ENCODE measurements at regions not wholly inside any gene's neighbourhood (a gene's known extent, or its start where the extent isn't known, plus 50 kb on each side); places are given as distances from the start of the nearest gene placed in this dataset.
A peak's percentile ranks its signal among the peaks of the same experiment; 100 is the strongest.

GRCh38 chr7:36029853-36030515 is 123.1 kb upstream of the EEPD1 start:
- DNase-seq (ENCODE audit: low read depth in 4 of 4, low spot score in 3 of 4) = no peak

- DNase-seq (ENCODE audit: low read depth in 4 of 4, low spot score in 3 of 4) = no peak
These were observed 120.7 kb upstream of the EEPD1 start for GRCh38 chr7:36032361-36032818.

- no peak for DNase-seq (ENCODE audit: low read depth in 4 of 4, low spot score in 3 of 4)
These were observed 119.0 kb upstream of the EEPD1 start for GRCh38 chr7:36034020-36034419.

GRCh38 chr7:36035186-36035585 is 117.9 kb upstream of the EEPD1 start:
- DNase-seq (ENCODE audit: low read depth in 4 of 4, low spot score in 3 of 4) = no peak

GRCh38 chr7:36036590-36036989 is 116.5 kb upstream of the EEPD1 start:
- no peak for DNase-seq (ENCODE audit: low read depth in 4 of 4, low spot score in 3 of 4)

GRCh38 chr7:36037121-36037662 is 115.9 kb upstream of the EEPD1 start:
- peak; percentile 48 to 72 (median 68) for DNase-seq (ENCODE audit: low read depth in 4 of 4, low spot score in 3 of 4)

- no peak for DNase-seq (ENCODE audit: low read depth in 4 of 4, low spot score in 3 of 4)
These were observed 114.9 kb upstream of the EEPD1 start for GRCh38 chr7:36038063-36038721.

- DNase-seq (ENCODE audit: low read depth in 4 of 4, low spot score in 3 of 4) = no peak
These were observed 113.8 kb upstream of the EEPD1 start for GRCh38 chr7:36039243-36039642.

- DNase-seq (ENCODE audit: low read depth in 4 of 4, low spot score in 3 of 4) = no peak
These were observed 113.4 kb upstream of the EEPD1 start for GRCh38 chr7:36039671-36040070.

GRCh38 chr7:36040679-36041078 is 112.4 kb upstream of the EEPD1 start:
- DNase-seq (ENCODE audit: low read depth in 4 of 4, low spot score in 3 of 4) = no peak

- DNase-seq (ENCODE audit: low read depth in 4 of 4, low spot score in 3 of 4) = no peak
These were observed 108.8 kb upstream of the EEPD1 start for GRCh38 chr7:36044101-36044892.

- DNase-seq (ENCODE audit: low read depth in 4 of 4, low spot score in 3 of 4) = no peak
These were observed 107.7 kb upstream of the EEPD1 start for GRCh38 chr7:36045326-36045725.

- no peak for DNase-seq (ENCODE audit: low read depth in 4 of 4, low spot score in 3 of 4)
These were observed 107.2 kb upstream of the EEPD1 start for GRCh38 chr7:36045830-36046341.

- DNase-seq (ENCODE audit: low read depth in 4 of 4, low spot score in 3 of 4) = no peak
These were observed 105.9 kb upstream of the EEPD1 start for GRCh38 chr7:36047091-36047658.

GRCh38 chr7:36048141-36048901 is 104.7 kb upstream of the EEPD1 start:
- no peak for DNase-seq (ENCODE audit: low read depth in 4 of 4, low spot score in 3 of 4)

GRCh38 chr7:36048902-36049240 is 104.2 kb upstream of the EEPD1 start:
- DNase-seq (ENCODE audit: low read depth in 4 of 4, low spot score in 3 of 4) = no peak

- no peak for DNase-seq (ENCODE audit: low read depth in 4 of 4, low spot score in 3 of 4)
These were observed 101.6 kb upstream of the EEPD1 start for GRCh38 chr7:36051501-36051900.

- DNase-seq (ENCODE audit: low read depth in 4 of 4, low spot score in 3 of 4) = no peak
These were observed 99.5 kb upstream of the EEPD1 start for GRCh38 chr7:36053589-36053988.

GRCh38 chr7:36054637-36055036 is 98.4 kb upstream of the EEPD1 start:
- DNase-seq (ENCODE audit: low read depth in 4 of 4, low spot score in 3 of 4) = no peak

- DNase-seq (ENCODE audit: low read depth in 4 of 4, low spot score in 3 of 4) = no peak
These were observed 97.8 kb upstream of the EEPD1 start for GRCh38 chr7:36055207-36055606.
